ENCODE measurements at regions not wholly inside any gene's neighbourhood (a gene's known extent, or its start where the extent isn't known, plus 50 kb on each side); places are given as distances from the start of the nearest gene placed in this dataset.

DNA sequence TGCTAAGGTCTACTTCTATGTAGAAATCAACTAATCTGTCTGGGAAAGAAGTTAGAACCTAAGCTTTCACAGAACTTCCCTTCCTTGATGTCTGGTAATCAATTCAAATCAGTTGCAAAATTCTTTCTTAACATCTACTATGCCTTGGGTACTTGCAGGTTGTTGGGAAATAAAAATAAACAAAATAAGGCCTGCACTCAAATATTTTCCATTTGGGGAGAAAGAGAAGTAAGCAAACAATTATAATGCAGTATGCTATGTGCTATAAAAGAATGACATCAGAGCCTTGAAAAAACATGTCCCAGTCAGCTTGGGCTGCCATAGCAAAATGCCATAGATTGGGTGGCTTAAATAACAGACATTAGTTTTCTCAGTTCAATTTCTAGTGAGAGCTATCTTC is 425.9 kb upstream of the DCN start:
- no peak for TF ChIP-seq SUZ12 (IDR thresholded peaks at IDR 0.05; ENCODE audit: extremely low read depth, insufficient read depth, insufficient read length)
- TF ChIP-seq ZNF274 (IDR thresholded peaks at IDR 0.05; ENCODE audit: low read depth, low read length): no peak
- no peak for TF ChIP-seq YY1 (IDR thresholded peaks at IDR 0.05; ENCODE audit: insufficient read depth, insufficient read length)
